Activated CD4-positive, CD25-positive, alpha-beta regulatory T cell treated with anti-CD3 and anti-CD28 coated beads, Interleukin-2, amount 50 U/mL, for 16 hours (primary cell): ENCODE measurements at regions not wholly inside any gene's neighbourhood (a gene's known extent, or its start where the extent isn't known, plus 50 kb on each side); places are given as distances from the start of the nearest gene placed in this dataset.

ENCODE experiments used
- DNase-seq: peaks from one replicate; pipeline ENCODE4 v3.0.0-alpha.2; 2020; ENCODE audit warnings: low read depth, low spot score

DNA sequence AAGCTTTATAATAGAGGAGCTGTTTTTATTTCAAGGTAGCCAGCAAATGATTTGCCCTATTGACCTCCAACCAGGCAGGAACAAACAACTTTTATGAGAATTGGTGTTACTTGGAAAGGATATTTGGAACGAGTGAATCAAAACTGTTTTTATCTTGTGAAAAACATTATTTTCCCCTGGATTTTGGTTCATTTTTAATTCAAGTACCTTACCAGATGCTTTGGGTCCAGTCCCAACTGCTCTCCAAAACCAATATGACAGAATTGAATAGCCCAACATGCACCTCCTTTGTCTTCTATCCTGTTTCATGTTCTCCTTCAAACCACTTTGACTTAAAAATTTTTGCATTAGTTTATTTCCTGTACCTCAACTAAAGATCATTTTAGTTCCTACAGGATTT, 178.6 kb upstream of the RBMS1 start:
- no peak for DNase-seq

DNA sequence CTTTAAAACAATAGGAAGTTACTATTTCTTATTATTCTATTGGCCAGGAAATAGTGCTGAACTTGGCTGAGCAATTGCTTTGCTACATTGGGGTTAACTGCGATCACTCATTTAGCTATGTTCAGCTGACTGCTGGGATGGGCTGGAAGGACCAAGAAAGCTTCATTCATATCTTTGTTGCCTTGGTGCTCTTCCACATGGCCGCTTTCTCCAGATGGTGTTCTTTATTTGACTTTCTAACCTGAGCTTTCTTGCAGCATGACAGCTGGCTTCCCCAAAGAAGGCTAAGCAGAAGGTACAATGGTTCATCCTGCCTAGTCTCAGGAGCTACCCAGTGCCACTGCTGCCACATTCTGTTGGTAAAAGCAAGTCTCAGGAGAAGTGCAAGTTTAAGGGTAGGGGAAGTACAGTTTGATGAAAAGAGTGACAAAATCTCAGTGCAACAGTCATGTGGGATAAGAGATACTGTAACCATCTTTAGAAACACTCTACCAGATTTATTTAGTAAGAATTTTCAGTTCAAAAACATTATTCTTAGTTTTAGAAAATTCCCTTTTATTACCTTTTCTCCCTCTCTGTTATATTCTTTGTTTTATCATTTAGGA, 180.6 kb upstream of the RBMS1 start:
- DNase-seq: no peak

- no peak for DNase-seq
Measured at GRCh38 chr2:160679686-160680085, 186.1 kb upstream of the RBMS1 start.

GRCh38 chr2:160680294-160680693, 186.7 kb upstream of the RBMS1 start:
- no peak for DNase-seq

DNA sequence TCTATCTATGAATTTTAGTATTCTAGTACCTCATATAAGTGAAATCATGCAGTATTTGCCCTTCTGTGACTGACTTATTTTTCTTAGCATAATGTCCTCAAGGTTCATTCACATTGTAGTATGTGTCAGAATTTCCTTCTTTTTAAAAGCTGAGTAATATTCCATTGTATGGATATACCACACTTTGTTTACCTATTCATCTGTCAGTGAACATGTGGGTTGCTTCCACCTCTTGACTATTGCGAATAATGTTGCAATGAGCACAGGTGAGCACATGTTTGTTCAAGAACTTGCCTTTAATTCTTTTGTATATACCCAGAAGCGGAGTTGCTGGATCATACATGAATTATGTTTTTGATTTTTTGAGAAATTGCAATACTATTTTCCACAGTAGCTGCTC, 187.4 kb upstream of the RBMS1 start:
- DNase-seq: no peak

- DNase-seq: no peak
Measured at GRCh38 chr2:160683206-160683605, 189.6 kb upstream of the RBMS1 start.

DNA sequence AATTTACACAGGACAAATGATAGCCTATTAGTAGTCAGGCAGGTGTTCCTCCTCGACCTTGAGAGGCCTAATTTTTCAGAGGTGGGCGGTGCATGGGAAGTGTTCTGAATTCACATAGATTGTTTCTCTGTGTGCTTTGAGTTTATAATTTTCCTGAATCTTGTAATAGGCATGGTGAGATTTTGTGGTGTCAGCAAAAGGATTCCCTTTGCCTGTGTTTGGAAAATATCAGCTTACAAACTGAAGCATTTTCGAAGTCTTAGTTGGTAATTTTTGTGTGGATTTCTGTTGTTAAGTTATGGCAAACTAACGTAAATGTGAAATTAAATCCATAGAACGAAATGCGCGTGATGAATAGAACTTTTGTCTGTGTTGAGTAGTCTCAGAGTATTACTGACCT, 194.0 kb upstream of the RBMS1 start:
- no peak for DNase-seq

GRCh38 chr2:160689441-160689840, 195.8 kb upstream of the RBMS1 start:
- DNase-seq: no peak

DNA sequence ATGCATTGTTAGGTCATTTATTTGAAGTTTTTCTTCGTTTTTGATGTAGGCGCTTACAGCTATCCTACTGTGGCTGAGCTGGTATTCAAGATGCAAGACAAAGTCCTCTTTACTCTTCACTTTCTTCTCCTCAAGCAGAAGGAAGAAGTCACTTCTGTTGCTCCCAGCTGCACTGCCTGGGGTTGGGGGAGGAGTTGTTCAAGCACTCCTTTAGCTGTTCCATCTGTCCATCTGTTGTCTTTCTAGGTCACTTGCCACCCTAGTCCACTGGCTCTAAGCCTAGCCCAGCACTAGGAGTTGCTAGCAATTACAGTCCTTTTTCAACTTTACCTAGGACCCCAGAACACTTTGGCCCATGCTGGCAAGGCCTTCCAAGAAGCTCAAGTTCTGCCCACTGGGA, 200.6 kb upstream of the RBMS1 start:
- DNase-seq: no peak

DNA sequence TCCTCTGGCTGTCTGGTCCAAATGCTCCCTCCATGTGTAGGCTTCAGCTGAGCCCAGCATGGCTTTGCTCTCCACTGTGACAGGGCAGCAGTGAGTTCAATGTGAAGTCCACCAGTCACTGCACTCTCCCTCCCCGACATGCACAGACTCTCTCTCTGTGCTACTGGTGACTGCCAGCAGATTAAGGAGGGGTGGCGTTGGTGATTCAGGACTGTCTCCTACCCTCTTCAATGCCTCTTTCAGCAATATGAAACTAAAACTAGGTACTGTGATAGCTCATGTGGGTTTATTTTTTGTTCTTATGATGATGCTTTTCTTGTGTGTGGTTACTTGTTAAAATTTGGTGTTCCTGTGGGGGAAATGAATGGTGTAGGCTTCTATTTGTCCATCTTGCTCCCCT, 201.0 kb upstream of the RBMS1 start:
- no peak for DNase-seq

GRCh38 chr2:160695402-160696086, 201.9 kb upstream of the RBMS1 start:
- no peak for DNase-seq

DNA sequence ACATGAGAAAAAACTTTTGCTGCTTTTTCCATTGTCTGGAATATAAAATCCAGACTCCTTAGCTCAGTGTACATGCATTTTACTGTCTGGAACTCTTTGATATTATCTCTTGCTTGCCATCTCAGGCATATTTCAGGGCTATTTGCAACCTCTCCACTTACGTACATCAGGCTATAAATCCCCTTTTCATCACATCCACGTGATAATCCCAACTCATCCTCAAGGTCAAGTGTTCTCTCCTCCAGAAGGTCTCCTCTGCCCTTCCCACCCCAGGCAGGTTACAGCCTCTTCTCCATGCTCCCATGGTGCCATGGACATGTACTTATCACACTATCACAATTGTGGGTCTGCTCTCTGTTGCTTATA, 202.5 kb upstream of the RBMS1 start:
- DNase-seq: no peak

GRCh38 chr2:160697817-160698216, 204.2 kb upstream of the RBMS1 start:
- DNase-seq: no peak

- no peak for DNase-seq
Measured at GRCh38 chr2:160700021-160700814, 206.6 kb upstream of the RBMS1 start.

DNA sequence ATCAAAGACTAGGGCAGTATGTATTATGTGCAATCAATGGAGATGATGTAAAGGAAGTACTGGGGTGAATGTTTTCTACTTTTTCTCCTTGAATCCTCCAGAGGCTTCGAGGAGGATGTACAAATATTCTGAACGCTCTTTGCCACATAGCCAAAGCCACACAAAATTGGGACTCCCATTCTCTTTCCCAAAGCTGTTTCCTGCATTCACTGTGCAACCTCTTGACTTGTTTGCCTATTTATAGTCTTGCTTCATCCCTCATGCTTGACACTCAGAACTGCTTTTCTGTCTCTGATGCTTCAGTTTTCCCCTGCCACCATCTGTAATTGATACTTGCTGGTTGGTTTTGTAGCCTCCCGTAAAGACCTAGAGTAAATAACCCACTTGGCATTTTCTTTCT, 208.2 kb upstream of the RBMS1 start:
- DNase-seq: no peak

- DNase-seq: no peak
Measured at GRCh38 chr2:160702754-160703153, 209.1 kb upstream of the RBMS1 start.

DNA sequence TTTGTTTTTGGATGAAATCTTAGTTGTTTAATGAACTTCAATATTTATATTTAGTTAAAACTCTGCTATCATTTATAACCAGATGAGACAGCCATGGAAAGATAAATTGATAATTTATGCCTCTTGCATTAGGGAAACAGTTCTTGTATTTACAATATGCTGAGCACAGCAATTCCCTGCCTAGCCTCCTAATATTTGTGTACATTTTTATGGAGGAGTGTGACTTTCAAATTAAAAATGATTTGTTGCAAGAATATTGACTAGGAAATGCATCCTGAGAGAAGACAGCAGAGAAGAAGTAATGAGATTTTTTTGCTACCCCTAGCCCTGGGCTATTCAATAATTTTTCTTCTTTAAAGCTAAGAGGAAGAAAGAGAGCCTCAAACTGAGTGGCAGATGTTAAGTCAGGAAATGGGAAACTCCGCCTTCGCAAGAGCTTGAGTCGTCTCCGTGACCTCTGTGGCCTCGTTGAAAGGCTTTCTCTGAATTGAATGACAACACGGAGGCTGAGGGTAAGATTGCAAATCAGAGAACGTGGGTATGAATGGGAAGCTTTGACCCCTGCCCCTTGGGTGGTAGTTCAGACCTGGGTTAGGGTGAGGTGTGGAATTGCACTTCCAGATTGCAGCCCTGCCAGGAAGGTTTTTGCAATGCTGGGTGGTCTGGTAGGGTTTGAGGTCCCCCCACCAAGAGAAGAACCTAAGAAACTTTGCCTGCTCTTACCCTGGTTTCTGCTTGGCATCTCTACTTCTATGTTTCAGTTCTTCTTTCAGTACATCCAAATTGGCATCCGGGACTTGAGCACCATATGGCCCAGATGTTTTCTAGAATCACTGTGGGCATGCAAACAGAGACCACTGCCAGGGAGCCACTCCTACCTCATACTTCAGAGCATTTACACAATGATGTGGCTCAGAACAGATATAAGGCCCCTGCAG, 210.3 kb upstream of the RBMS1 start:
- no peak for DNase-seq

- DNase-seq: no peak
Measured at GRCh38 chr2:160715428-160715827, 221.8 kb upstream of the RBMS1 start.

- no peak for DNase-seq
Measured at GRCh38 chr2:160719116-160719515, 225.5 kb upstream of the RBMS1 start.

DNA sequence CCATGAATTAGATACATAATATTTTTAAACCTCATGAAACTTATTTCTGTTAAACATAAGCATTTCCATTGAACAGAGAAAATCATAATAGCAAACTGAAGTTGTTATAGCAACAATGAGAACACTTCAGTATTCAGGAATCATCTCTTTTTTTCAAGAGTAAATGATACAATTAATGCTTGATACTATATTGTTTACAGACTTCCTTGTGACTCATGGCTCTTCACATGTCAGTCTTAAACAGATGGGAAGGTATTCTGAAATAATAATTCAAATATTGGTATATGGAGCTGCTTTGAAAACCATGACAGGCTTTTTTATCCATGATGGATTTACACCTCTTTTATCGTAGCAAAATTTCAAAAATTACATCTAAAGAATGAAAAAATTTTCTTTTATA, 226.5 kb upstream of the RBMS1 start:
- no peak for DNase-seq

DNA sequence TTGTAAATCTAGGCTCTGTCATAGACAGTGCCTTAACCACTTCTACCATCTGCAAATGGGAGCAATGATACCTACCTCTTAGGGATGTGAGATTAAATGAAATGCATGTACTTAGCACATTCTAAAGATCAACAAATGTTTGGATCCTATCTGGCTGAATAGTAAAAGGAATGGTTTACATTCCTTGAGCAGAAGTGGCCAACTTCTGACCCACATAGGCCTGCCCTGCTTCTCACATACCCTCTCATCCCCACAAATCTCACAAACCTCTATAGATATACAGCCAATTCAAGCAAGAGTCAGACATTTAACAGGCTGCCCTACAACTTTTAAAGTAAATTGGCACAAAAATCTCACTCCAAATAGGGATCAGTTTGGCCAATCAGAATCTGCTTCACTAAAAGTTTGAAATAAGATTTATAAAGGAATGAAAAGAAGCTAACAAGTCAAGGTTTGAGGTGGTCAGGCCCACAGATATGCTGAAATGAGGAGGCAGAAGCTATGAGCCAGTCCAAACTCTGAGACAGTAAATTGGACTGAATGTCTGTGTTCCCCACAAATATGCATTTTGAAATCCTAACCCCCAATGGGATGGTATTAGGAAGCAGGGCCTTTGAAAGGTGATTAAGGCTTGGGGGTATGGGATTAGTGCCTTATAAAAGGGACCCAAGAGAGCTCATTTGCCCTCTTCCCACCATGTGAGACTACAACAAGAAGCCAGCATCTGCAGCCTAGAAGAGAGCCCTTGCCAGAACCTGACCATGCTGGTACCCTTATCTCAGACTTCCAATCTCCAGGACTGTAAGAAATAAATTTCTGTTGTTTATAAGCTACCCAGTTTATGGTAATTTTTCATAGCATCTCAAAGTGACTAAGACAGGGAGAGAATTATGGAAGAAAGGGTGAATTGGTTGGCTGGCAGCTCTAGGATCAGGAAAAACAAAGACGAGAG, 227.8 kb upstream of the RBMS1 start:
- DNase-seq: no peak
